Uterus (tissue), 2 donors: ENCODE measurements at regions not wholly inside any gene's neighbourhood (a gene's known extent, or its start where the extent isn't known, plus 50 kb on each side); places are given as distances from the start of the nearest gene placed in this dataset.

Source experiments
- POLR2A ChIP-seq, 2 donors: fragments of 450-650 bp; IDR thresholded peaks; one replicate each; pipeline ENCODE4 v1.6.1; 2016; ENCODE audit warnings: antibody characterized with exemption in 2 of 2, mild to moderate bottlenecking in 1 of 2, moderate library complexity in 1 of 2
- TF ChIP-seq, protein P1 (sequence below), 4 experiments: fragments of 200-600 bp in 2 of 4; fragments of 450-650 bp in 2 of 4; sonication (generic) in 2 of 4; IDR thresholded peaks; one replicate each; pipeline ENCODE4 v1.5.1; 2016 to 2019; ENCODE audit warnings: antibody characterized with exemption in 4 of 4, mild to moderate bottlenecking in 2 of 4, moderate library complexity in 1 of 4

DNA sequence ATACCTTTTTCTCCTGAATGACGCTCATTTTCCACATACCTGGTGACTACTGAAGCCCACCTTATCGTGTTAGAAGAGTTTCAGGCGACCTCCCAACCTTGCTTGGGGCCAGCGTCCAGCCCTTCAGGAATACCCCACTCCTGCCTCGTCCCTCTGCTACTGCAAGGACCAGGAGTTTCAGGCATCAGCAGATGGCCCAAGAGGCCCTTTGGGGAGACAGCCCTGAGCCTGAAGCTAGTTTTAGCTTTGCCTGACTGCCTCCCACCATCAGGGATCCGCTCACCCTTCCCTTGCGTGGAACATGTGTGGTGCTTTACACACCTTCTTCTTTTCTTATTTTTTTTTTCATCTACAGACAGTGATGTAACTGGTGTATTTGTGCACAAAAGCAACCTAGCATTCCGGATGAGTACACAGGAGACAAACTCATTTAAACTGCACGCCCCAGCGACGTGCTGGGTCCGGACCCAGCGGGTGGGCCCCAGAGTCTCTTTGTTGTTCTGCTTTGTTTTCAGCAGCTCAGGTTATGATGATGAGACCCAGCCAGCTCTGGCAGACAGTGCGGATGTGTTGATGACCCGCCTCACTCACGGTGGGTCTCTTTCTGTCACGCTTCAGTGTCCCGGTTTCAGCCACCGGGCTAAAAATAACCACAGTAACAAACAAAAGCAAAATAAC is 242.4 kb downstream of the C16orf95 start:
- TF ChIP-seq, protein P1, sequence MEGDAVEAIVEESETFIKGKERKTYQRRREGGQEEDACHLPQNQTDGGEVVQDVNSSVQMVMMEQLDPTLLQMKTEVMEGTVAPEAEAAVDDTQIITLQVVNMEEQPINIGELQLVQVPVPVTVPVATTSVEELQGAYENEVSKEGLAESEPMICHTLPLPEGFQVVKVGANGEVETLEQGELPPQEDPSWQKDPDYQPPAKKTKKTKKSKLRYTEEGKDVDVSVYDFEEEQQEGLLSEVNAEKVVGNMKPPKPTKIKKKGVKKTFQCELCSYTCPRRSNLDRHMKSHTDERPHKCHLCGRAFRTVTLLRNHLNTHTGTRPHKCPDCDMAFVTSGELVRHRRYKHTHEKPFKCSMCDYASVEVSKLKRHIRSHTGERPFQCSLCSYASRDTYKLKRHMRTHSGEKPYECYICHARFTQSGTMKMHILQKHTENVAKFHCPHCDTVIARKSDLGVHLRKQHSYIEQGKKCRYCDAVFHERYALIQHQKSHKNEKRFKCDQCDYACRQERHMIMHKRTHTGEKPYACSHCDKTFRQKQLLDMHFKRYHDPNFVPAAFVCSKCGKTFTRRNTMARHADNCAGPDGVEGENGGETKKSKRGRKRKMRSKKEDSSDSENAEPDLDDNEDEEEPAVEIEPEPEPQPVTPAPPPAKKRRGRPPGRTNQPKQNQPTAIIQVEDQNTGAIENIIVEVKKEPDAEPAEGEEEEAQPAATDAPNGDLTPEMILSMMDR (IDR thresholded peaks at IDR 0.05) = no peak
- TF ChIP-seq POLR2A (IDR thresholded peaks at IDR 0.05) = no peak
